ENCODE measurements at regions not wholly inside any gene's neighbourhood (a gene's known extent, or its start where the extent isn't known, plus 50 kb on each side); places are given as distances from the start of the nearest gene placed in this dataset.

- DNase-seq (ENCODE audit: low read depth): no peak
- no peak overlapping the region for H3K4me3 ChIP-seq (ENCODE audit: low read depth, low read length)
- TF ChIP-seq, protein P1, sequence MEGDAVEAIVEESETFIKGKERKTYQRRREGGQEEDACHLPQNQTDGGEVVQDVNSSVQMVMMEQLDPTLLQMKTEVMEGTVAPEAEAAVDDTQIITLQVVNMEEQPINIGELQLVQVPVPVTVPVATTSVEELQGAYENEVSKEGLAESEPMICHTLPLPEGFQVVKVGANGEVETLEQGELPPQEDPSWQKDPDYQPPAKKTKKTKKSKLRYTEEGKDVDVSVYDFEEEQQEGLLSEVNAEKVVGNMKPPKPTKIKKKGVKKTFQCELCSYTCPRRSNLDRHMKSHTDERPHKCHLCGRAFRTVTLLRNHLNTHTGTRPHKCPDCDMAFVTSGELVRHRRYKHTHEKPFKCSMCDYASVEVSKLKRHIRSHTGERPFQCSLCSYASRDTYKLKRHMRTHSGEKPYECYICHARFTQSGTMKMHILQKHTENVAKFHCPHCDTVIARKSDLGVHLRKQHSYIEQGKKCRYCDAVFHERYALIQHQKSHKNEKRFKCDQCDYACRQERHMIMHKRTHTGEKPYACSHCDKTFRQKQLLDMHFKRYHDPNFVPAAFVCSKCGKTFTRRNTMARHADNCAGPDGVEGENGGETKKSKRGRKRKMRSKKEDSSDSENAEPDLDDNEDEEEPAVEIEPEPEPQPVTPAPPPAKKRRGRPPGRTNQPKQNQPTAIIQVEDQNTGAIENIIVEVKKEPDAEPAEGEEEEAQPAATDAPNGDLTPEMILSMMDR (IDR thresholded peaks at IDR 0.05; ENCODE audit: insufficient read depth, low read length): no peak
Measured at GRCh38 chr5:120083851-120084542, 380.1 kb upstream of the PRR16 start.

- DNase-seq (ENCODE audit: low read depth): peak; percentile 25
- no peak overlapping the region for H3K4me3 ChIP-seq (ENCODE audit: low read depth, low read length)
- TF ChIP-seq, protein P1 (IDR thresholded peaks at IDR 0.05; ENCODE audit: insufficient read depth, low read length): no peak
Measured at GRCh38 chr5:120084543-120084870, 379.6 kb upstream of the PRR16 start.

DNA sequence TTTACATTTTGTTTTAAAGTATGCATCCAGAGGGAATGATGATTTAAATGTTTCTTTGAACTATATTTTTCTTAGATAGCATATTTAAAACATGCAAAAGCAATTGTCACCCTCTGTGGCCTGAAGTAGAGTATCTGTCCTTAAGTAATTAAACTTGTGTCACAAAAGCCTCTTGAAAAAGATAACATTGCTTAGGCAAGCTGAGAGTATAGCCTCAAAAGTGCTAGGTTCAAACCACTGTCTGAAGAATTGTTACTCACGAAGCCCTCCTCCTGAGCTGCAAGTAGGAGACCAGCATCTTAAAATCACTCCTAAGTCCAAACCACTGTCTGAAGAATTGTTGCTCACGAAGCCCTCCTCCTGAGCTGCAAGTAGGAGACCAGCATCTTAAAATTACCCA lies 378.0 kb upstream of the PRR16 start:
- DNase-seq (ENCODE audit: low read depth): no peak
- TF ChIP-seq, protein P1 (IDR thresholded peaks at IDR 0.05; ENCODE audit: insufficient read depth, low read length): no peak
- no peak overlapping the region for H3K4me3 ChIP-seq (ENCODE audit: low read depth, low read length)

GRCh38 chr5:120088412-120088811 lies 375.7 kb upstream of the PRR16 start:
- TF ChIP-seq, protein P1 (IDR thresholded peaks at IDR 0.05; ENCODE audit: insufficient read depth, low read length): no peak
- H3K4me3 ChIP-seq (ENCODE audit: low read depth, low read length): no peak overlapping the region
- peak; percentile 18 for DNase-seq (ENCODE audit: low read depth)

- no peak overlapping the region for H3K4me3 ChIP-seq (ENCODE audit: low read depth, low read length)
- TF ChIP-seq, protein P1 (IDR thresholded peaks at IDR 0.05; ENCODE audit: insufficient read depth, low read length): no peak
- DNase-seq (ENCODE audit: low read depth): peak; percentile 29
Measured at GRCh38 chr5:120088836-120089235, 375.3 kb upstream of the PRR16 start.

GRCh38 chr5:120091376-120091948 lies 372.6 kb upstream of the PRR16 start:
- DNase-seq (ENCODE audit: low read depth): peak; percentile 19
- no peak overlapping the region for H3K4me3 ChIP-seq (ENCODE audit: low read depth, low read length)
- TF ChIP-seq, protein P1 (IDR thresholded peaks at IDR 0.05; ENCODE audit: insufficient read depth, low read length): no peak

- H3K4me3 ChIP-seq (ENCODE audit: low read depth, low read length): no peak overlapping the region
- TF ChIP-seq, protein P1 (IDR thresholded peaks at IDR 0.05; ENCODE audit: insufficient read depth, low read length): no peak
- no peak for DNase-seq (ENCODE audit: low read depth)
Measured at GRCh38 chr5:120092649-120093048, 371.5 kb upstream of the PRR16 start.

Data from fibroblast of the aortic adventitia (primary cell).